DMS153 treated with DMSO at 0.1 percent for 48 hours (cell line): ENCODE measurements at regions not wholly inside any gene's neighbourhood (a gene's known extent, or its start where the extent isn't known, plus 50 kb on each side); places are given as distances from the start of the nearest gene placed in this dataset.
"Not testable (repeated sequence)": the region's sequence is repeated elsewhere in the genome, so short reads cannot be mapped to it uniquely, and the experiment has no call there.

Source experiments
- DNase-seq: peaks from one replicate; lab custom pipeline; 2025; ENCODE audit not compliant: unreplicated experiment; lab: John Stamatoyannopoulos, UW

- DNase-seq: no peak
Observed at GRCh38 chr9:103068753-103069152, 73.6 kb downstream of the CYLC2 start.

GRCh38 chr9:103078581-103078980 is 83.4 kb downstream of the CYLC2 start:
- no peak for DNase-seq

- DNase-seq: no peak
Observed at GRCh38 chr9:103082494-103082893, 87.4 kb downstream of the CYLC2 start.

GRCh38 chr9:103089357-103089756 is 94.2 kb downstream of the CYLC2 start:
- no peak for DNase-seq

- DNase-seq: no peak
Observed at GRCh38 chr9:103104101-103104500, 109.0 kb downstream of the CYLC2 start.

GRCh38 chr9:103116246-103116645 is 121.1 kb downstream of the CYLC2 start:
- DNase-seq: no peak

- no peak for DNase-seq
Observed at GRCh38 chr9:103126494-103126893, 131.4 kb downstream of the CYLC2 start.

- DNase-seq: no peak
Observed at GRCh38 chr9:103139891-103140290, 144.8 kb downstream of the CYLC2 start.

- no peak for DNase-seq
Observed at GRCh38 chr9:103152473-103152872, 157.3 kb downstream of the CYLC2 start.

GRCh38 chr9:103167530-103167929 is 172.4 kb downstream of the CYLC2 start:
- DNase-seq: no peak

- DNase-seq: no peak
Observed at GRCh38 chr9:103168254-103168653, 173.1 kb downstream of the CYLC2 start.

GRCh38 chr9:103169798-103170197 is 174.7 kb downstream of the CYLC2 start:
- DNase-seq: no peak

- DNase-seq: peak; percentile 77
Observed at GRCh38 chr9:103183701-103184171, 188.6 kb downstream of the CYLC2 start.

GRCh38 chr9:103186959-103187358 is 191.8 kb downstream of the CYLC2 start:
- no peak for DNase-seq

GRCh38 chr9:103188781-103189350 is 193.7 kb downstream of the CYLC2 start:
- DNase-seq: no peak

- DNase-seq: no peak
Observed at GRCh38 chr9:103193992-103194391, 198.9 kb downstream of the CYLC2 start.

GRCh38 chr9:103203172-103203571 is 208.0 kb downstream of the CYLC2 start:
- no peak for DNase-seq

- not testable (repeated sequence) for DNase-seq
Observed at GRCh38 chr9:103205881-103206585, 210.9 kb downstream of the CYLC2 start.

- DNase-seq: no peak
Observed at GRCh38 chr9:103210607-103211006, 215.5 kb downstream of the CYLC2 start.

GRCh38 chr9:103215197-103215596 is 220.1 kb downstream of the CYLC2 start:
- no peak for DNase-seq

GRCh38 chr9:103225702-103226646 is 230.8 kb downstream of the CYLC2 start:
- DNase-seq: no peak

GRCh38 chr9:103226647-103227013 is 231.5 kb downstream of the CYLC2 start:
- DNase-seq: no peak
